ENCODE measurements at regions not wholly inside any gene's neighbourhood (a gene's known extent, or its start where the extent isn't known, plus 50 kb on each side); places are given as distances from the start of the nearest gene placed in this dataset.

GRCh38 chr4:8683462-8683861 lies 90.9 kb downstream of the CPZ start:
- no peak for TF ChIP-seq CTCF (IDR thresholded peaks at IDR 0.05; ENCODE audit: borderline replicate concordance, insufficient read depth, low read depth, low read length)

GRCh38 chr4:8682725-8683124 lies 90.2 kb downstream of the CPZ start:
- no peak for TF ChIP-seq CTCF (IDR thresholded peaks at IDR 0.05; ENCODE audit: borderline replicate concordance, insufficient read depth, low read depth, low read length)
- no peak overlapping the region for H3K4me3 ChIP-seq (ENCODE audit: low read depth, low read length)

More at GRCh38 chr4:8683462-8683861, 90.9 kb downstream of the CPZ start:
- H3K4me3 ChIP-seq (ENCODE audit: low read depth, low read length), result no peak overlapping the region

GRCh38 chr4:8682296-8682695 lies 89.7 kb downstream of the CPZ start:
- TF ChIP-seq CTCF (IDR thresholded peaks at IDR 0.05; ENCODE audit: borderline replicate concordance, insufficient read depth, low read depth, low read length), result no peak

GRCh38 chr4:8681391-8681790 lies 88.8 kb downstream of the CPZ start:
- no peak overlapping the region for H3K4me3 ChIP-seq (ENCODE audit: low read depth, low read length)
- no peak for TF ChIP-seq CTCF (IDR thresholded peaks at IDR 0.05; ENCODE audit: borderline replicate concordance, insufficient read depth, low read depth, low read length)

More at GRCh38 chr4:8682296-8682695, 89.7 kb downstream of the CPZ start:
- H3K4me3 ChIP-seq (ENCODE audit: low read depth, low read length), result no peak overlapping the region

GRCh38 chr4:8679032-8679431 lies 86.5 kb downstream of the CPZ start:
- no peak overlapping the region for H3K4me3 ChIP-seq (ENCODE audit: low read depth, low read length)
- TF ChIP-seq CTCF (IDR thresholded peaks at IDR 0.05; ENCODE audit: borderline replicate concordance, insufficient read depth, low read depth, low read length), result no peak

GRCh38 chr4:8676676-8677075 lies 84.1 kb downstream of the CPZ start:
- no peak overlapping the region for H3K4me3 ChIP-seq (ENCODE audit: low read depth, low read length)
- TF ChIP-seq CTCF (IDR thresholded peaks at IDR 0.05; ENCODE audit: borderline replicate concordance, insufficient read depth, low read depth, low read length), result no peak

- no peak overlapping the region for H3K4me3 ChIP-seq (ENCODE audit: low read depth, low read length)
- no peak for TF ChIP-seq CTCF (IDR thresholded peaks at IDR 0.05; ENCODE audit: borderline replicate concordance, insufficient read depth, low read depth, low read length)
Observed at GRCh38 chr4:8675906-8676305, 83.3 kb downstream of the CPZ start.

Measured in GM12875 (cell line).